ENCODE measurements at regions not wholly inside any gene's neighbourhood (a gene's known extent, or its start where the extent isn't known, plus 50 kb on each side); places are given as distances from the start of the nearest gene placed in this dataset.
"Not testable (repeated sequence)": the region's sequence is repeated elsewhere in the genome, so short reads cannot be mapped to it uniquely, and the experiment has no call there.

DNA sequence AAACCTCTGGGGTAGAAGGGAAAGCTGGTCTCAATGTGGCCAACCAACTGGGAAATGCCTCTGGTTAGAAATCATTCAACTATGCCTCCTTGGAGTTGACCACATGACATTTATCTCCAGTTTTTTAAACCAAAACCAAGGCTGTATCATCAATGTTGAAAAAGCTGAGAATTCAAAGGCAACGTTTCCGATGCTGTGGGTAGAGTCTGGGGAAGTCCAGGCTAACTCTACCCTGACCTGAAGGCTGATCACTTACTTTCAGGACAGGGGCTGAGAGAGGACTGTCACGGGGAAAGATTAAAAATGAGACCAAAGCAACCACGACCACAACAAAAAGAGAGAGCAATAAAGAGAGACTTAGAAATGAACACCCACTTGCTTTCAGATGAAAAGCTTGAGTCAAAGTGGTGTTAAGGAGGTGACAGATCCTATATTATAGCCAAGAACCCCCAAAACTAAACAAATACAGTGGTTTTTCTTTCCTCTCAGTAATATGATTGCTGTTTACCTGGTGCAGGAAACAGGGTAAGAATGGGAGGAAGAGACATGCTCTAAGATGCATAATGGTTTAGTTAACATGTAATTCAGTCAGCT lies 90.8 kb upstream of the TNFSF4 start:
- DNase-seq (ENCODE audit: low spot score), result no peak
- intact Hi-C loops (cut with DNase I), result no loop called here

- DNase-seq (ENCODE audit: low spot score), result no peak
- intact Hi-C loops (cut with DNase I), result no loop called here
Measured at GRCh38 chr1:173300061-173301044, 93.2 kb upstream of the TNFSF4 start.

DNA sequence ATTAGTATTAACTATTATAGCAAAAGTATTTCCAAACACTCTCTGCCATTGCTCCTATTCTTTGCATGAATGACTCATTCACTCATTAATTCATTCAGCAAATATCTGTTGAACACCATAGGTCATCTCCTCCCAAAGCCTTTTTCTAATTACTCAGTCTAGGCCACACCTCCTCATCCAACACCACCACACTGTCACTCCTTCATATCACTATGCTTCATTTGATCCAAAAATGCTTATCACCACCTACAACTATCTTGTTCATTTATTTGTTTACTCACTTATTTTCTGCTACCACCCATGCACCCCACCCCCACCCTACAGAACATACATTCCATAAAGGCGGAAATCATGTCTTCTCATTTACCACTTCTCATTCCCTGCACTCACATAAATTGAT lies 94.4 kb upstream of the TNFSF4 start:
- no peak for DNase-seq (ENCODE audit: low spot score)

DNA sequence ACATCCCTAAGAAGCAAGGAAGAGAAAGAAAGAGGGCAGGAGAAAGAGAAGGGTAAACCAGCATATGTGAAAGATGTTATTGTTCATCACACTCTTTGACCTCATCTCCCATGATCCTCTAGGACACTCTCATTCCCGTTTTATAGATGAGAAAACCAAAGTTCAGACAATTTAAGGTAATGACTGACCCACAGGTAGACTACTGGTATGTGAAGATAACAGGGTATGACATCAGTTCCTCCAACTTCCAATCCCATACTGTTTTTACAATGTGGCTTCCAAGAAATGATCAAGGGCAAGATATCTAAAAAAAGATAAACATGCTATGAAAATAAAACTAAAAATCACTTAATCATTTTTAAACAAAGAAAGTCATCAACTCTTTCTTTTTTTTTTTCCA lies 95.2 kb upstream of the TNFSF4 start:
- intact Hi-C loops (cut with DNase I), result no loop called here

More for the DNA sequence above, 94.4 kb upstream of the TNFSF4 start:
- intact Hi-C loops (cut with DNase I), result no loop called here

DNA sequence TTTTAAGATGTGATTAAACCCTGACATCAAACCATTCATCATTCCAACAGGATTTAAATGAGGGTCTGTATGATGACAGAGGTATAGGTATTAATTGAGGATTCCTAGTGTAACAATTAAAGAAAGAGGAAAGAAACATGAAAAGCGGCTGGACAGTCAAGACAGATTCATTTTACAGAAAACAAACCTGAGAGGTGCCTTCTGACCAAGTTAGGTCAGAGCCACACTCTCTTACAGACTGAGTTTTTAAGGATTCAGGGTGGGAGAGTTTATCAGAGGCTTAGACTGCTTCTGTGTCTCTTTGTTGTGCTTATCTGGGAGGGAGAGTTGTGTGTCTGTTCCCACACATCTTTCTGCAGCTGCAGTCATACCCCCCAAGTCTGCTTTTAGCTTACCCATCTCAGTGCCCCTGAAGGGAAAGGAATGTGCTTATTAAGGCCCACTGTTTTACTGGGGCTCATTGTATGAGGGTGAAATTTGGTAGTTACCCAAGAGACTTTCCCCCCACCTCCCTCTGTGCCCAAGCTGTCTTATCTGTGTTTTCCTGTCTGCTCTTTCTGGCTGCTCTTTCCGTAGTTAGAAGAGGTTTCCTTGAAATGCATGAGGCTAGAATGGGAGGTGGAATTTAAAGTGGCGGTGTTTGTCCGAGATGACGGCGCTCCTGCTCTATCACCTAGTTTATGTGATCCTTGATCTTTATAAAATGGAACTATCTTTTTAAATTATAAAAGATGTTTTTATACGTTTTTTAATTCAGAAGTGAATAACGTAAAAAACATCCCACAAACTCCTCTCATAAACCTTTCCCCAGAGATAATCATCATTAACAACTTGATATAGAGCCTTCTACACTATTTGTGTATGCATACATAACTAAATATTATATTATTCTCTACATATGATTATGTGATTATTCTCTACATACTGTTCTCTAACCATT lies 96.0 kb upstream of the TNFSF4 start:
- intact Hi-C loops (cut with DNase I), result no loop called here
- no peak for DNase-seq (ENCODE audit: low spot score)

More for the DNA sequence above, 95.2 kb upstream of the TNFSF4 start:
- DNase-seq (ENCODE audit: low spot score), result no peak

- DNase-seq (ENCODE audit: low spot score), result no peak
- intact Hi-C loops (cut with DNase I), result no loop called here
Measured at GRCh38 chr1:173303984-173304383, 96.9 kb upstream of the TNFSF4 start.

DNA sequence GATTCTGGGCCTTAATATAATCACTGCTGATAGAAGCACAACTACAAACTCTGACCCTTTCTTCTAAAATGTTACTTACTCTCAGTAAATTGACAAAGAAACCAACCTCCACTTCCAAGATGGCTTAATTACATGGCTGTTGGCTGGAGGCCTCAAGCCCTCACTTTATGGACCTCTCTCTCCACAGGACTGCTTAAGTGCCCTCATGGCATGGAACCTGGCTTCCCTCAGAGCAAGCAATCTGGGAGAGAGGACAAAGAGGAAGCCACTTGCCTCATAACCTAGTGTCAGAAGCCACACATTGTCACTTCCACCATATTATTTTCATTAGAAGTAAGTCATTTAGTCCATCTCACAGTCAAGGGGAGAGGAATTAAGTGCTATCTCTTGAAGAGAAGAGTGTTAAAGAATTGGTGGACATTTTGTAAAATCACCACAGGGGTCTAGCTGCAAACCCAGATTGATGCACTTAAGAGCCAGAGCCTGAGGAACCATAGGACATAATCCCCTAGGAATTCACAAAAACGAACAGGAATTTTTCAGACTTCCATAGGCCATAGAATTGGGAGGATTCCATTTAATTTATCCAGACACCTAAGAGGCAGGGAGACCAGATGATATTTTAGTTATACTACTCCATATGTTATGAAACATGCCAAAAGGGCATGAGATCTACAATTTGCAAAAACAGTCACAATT lies 97.5 kb upstream of the TNFSF4 start:
- intact Hi-C loops (cut with DNase I), result no loop called here
- no peak for DNase-seq (ENCODE audit: low spot score)

DNA sequence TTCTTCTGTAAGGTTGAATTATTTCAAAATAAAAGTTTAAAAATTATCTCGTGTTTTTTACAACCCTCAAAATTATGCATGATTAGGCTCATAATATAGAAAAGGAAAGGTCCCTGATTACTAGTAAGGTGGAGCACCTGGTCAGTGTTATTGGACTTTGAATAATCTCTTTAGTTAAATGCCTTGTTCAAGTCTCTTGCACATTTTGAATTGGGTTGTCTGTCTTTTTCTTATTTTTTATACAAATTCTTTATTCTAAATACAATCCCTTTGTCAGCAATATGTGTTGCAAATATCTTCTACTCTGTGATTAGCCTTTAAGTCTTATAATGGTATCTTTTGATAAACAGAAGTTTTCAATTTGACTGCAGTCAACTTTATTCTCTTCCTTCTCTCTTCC lies 100.7 kb upstream of the TNFSF4 start:
- no peak for DNase-seq (ENCODE audit: low spot score)

DNA sequence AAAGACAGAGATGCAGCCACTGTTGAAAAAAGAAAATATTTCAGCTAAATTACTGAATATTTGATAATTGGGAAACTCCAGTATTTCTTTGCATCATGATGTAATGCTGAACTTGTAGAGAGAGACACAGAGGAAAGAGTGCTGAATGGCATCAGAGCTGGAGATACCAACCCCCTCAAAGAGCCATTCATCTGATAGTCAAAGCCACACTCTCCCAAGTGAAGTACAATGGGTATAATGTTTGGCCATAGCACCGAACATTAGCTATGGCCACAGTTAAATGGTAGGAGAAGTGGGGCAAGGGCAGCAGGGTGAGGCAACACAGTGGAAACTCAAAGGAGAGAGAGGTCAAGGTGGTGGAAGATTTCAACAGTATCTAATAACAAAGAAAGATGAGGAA lies 107.5 kb upstream of the TNFSF4 start:
- intact Hi-C loops (cut with DNase I), result no loop called here
- no peak for DNase-seq (ENCODE audit: low spot score)

More for the DNA sequence above, 100.7 kb upstream of the TNFSF4 start:
- intact Hi-C loops (cut with DNase I), result no loop called here

GRCh38 chr1:173315296-173315695 lies 108.2 kb upstream of the TNFSF4 start:
- no peak for DNase-seq (ENCODE audit: low spot score)
- intact Hi-C loops (cut with DNase I), result no loop called here

GRCh38 chr1:173318788-173319187 lies 111.7 kb upstream of the TNFSF4 start:
- DNase-seq (ENCODE audit: low spot score), result no peak
- intact Hi-C loops (cut with DNase I), result no loop called here

GRCh38 chr1:173324352-173324751 lies 117.2 kb upstream of the TNFSF4 start:
- intact Hi-C loops (cut with DNase I), result not testable (repeated sequence)

GRCh38 chr1:173327987-173328386 lies 120.9 kb upstream of the TNFSF4 start:
- DNase-seq (ENCODE audit: low spot score); intact Hi-C loops (cut with DNase I): not testable (repeated sequence)

More at GRCh38 chr1:173324352-173324751, 117.2 kb upstream of the TNFSF4 start:
- not testable (repeated sequence) for DNase-seq (ENCODE audit: low spot score)

- DNase-seq (ENCODE audit: low spot score), result no peak
- intact Hi-C loops (cut with DNase I), result no loop called here
Measured at GRCh38 chr1:173328961-173329360, 121.8 kb upstream of the TNFSF4 start.

DNA sequence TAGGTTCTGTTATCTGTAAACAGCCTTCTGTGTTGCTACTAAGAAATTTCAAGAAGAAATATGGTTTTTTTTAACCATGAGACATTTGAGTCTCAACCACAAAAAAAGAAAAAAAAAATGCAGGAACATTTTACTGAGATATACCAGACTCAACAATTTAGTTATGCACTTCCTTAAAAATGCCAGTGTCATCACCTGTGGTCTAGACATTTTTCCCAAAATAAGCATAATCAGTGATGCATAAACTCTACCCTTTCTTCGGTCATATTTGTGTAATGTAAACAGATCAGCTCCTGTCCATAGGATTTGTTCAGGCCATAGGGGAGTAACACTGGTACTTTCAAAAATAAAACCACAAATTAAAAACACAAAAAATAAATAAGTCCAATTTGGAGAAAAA lies 122.6 kb upstream of the TNFSF4 start:
- intact Hi-C loops (cut with DNase I), result no loop called here
- DNase-seq (ENCODE audit: low spot score), result no peak

DNA sequence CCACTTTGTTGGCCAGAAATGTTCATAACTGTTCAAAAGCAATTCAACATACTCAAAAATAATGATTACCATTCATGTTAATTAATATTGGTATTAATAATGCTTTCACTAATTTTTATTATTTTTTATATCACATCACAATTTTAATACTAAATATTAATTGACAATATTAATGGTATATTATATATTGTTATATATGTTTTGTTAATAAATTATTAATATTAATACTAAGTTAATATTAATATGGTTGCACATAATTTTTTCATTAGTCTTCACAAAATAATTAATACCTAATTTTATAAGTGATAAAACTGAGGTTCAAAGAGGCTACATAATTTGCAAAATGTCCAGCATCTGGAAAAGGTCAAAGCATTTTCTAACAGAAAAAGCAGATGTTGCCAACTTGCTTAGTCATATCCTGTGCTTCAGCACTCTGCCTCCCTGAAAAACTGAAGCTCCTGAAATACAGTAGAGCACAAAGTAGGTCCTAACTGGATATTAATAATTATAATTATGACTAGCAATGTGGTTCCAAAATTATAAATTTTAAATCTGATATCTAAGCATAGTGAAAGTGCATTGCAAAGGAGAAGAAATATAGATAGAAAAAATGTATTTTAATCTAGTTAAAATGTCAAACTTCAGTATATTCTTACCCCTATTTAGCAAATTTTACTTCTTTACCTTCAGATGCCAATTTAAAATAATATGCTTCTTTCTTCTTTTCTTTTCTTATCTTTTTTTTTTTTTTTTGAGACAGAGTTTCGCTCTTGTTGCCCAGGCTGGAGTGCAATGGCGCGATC lies 123.2 kb upstream of the TNFSF4 start:
- no peak for DNase-seq (ENCODE audit: low spot score)
- intact Hi-C loops (cut with DNase I), result no loop called here

GRCh38 chr1:173330952-173331548 lies 123.9 kb upstream of the TNFSF4 start:
- intact Hi-C loops (cut with DNase I), result not testable (repeated sequence)

DNA sequence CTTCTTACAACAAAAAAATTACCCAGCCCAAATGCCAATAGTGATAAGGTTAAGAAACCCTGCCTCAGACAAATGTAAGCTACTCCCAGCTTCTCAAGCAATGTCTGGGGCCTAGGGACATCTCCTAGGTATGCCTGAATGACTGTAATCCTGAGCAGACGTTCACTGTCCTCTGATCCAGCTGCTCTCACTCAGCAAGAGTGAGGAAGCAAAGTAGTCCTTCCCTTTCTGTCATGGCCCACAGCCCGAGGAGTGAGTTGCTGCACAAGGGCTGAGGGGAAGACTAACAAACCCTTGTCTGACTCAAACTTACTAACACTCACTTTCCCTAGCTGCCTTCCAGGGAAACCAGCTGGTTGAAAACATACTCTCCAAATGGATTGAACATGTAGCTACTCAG lies 124.9 kb upstream of the TNFSF4 start:
- no peak for DNase-seq (ENCODE audit: low spot score)
- intact Hi-C loops (cut with DNase I), result no loop called here

More at GRCh38 chr1:173330952-173331548, 123.9 kb upstream of the TNFSF4 start:
- not testable (repeated sequence) for DNase-seq (ENCODE audit: low spot score)

Data from posterior vena cava (tissue), 2 donors.